Left colon (tissue), 2 donors: ENCODE measurements at regions not wholly inside any gene's neighbourhood (a gene's known extent, or its start where the extent isn't known, plus 50 kb on each side); places are given as distances from the start of the nearest gene placed in this dataset.
"Not testable (repeated sequence)": the region's sequence is repeated elsewhere in the genome, so short reads cannot be mapped to it uniquely, and the experiment has no call there.

Source experiments
- ATAC-seq: fragments of 200-7000 bp; cut with Tn5 transposase; one replicate; pipeline ENCODE4 v1.9.1; 2020; ENCODE audit warnings: mild to moderate bottlenecking, moderate library complexity
- DNase-seq, 2 donors: peaks; one replicate each; pipeline ENCODE4 v3.0.0-alpha.2; 2020
- intact Hi-C, 2 donors: fragments of 100-400 bp; cut with DNase I in 1 of 2; cut with micrococcal nuclease in 1 of 2; formaldehyde crosslinking; loops; one replicate each; pipeline versions ENCODE4 v1.11.2 to v1.14.0; 2022; cut with DNase I, micrococcal nuclease
- microRNA-seq, 2 donors: library from miRNA; unstranded; fragments of <30 nt; microRNA quantifications; one replicate each; pipeline versions ENCODE4 v1.1.0 to v1.2.0, GENCODE V29; 2020
- donor health status: DM: no; HTN: no; CAD: no.
- donor health status: DM: yes; HTN: yes; CAD: no.

GRCh38 chr16:5160010-5160409 lies 62.4 kb upstream of the EEF2KMT start:
- ATAC-seq, DNase-seq, intact Hi-C loops: not testable (repeated sequence)

- ATAC-seq, DNase-seq, intact Hi-C loops: not testable (repeated sequence)
These were observed 61.9 kb upstream of the EEF2KMT start for GRCh38 chr16:5159537-5159936.

GRCh38 chr16:5158494-5158893 lies 60.9 kb upstream of the EEF2KMT start:
- no peak for ATAC-seq
- no peak for DNase-seq
- intact Hi-C loops: no loop called here

GRCh38 chr16:5156486-5156885 lies 58.9 kb upstream of the EEF2KMT start:
- ATAC-seq, intact Hi-C loops: not testable (repeated sequence)

GRCh38 chr16:5154006-5154405 lies 56.4 kb upstream of the EEF2KMT start:
- ATAC-seq, intact Hi-C loops, DNase-seq: not testable (repeated sequence)

More at GRCh38 chr16:5156486-5156885, 58.9 kb upstream of the EEF2KMT start:
- DNase-seq: not testable (repeated sequence)

GRCh38 chr16:5151409-5151808 lies 53.8 kb upstream of the EEF2KMT start:
- ATAC-seq, intact Hi-C loops, DNase-seq: not testable (repeated sequence)

Small RNAs in the stretch of these regions (microRNA-seq; reads per million reads assigned to microRNA genes)
- gene MIR8065: 0 reads per million in 2 donors
